NCI-H1105 treated with DMSO at 0.1 percent for 48 hours (cell line): ENCODE measurements at regions not wholly inside any gene's neighbourhood (a gene's known extent, or its start where the extent isn't known, plus 50 kb on each side); places are given as distances from the start of the nearest gene placed in this dataset.
"Not testable (repeated sequence)": the region's sequence is repeated elsewhere in the genome, so short reads cannot be mapped to it uniquely, and the experiment has no call there.

Experiments
- DNase-seq: peaks from one replicate; lab custom pipeline; 2025; lab: John Stamatoyannopoulos, UW

DNA sequence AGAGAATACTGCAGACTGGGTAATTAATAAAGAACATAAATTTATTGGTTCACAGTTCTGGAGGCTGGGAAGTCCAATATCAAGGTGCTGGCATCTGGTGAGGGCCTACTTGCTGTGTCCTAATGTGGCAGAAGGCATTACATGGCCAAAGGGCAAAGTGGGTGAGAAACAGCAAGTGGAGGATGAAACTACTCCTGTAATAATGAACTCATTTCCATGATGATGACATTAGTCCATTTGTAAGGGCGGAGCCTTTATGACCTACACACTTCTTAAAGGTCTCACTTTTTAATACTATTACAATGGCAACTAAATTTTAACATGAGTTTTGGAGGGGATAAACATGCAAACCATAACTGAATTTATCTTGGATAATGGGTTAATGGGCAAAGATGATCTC is 139.6 kb upstream of the SGO1 start:
- no peak for DNase-seq

DNA sequence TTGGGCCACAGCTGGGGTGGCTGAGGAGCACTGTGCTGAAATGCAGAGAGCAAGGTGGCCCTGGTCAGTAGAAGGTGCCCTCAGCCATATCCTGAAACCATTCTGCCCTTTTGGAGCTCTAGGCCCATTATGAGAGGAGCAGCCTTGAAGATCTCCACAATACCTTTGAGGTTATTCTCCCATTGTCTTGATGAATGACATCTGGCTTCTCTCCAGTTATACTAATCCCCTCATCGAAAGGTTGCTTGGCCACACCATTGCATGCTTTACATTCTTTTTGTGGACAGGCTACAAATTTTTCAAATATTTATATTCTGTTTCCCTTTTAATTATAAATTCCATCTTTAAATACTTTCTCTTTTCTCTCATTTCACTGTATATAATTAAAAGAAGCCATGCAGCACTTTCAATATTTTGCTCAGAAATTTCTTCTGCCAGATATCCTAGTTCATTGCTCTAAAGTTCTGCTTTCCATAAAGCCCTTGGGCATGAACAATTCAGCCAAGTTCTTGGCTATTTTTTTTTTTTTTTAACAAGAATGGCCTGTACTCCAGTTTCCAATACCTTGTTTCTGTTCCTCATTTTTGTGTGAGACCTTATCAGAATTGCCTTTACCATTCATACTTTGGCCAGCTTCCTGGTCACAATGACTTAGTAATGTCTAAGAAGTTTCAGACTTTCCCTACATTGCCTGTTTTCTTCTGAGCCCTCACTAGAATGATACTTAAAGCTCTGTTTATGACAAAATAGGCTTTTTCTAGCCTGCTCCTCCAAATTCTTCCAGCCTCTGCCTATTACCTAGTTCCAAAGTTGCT is 138.9 kb upstream of the SGO1 start:
- DNase-seq, result no peak

DNA sequence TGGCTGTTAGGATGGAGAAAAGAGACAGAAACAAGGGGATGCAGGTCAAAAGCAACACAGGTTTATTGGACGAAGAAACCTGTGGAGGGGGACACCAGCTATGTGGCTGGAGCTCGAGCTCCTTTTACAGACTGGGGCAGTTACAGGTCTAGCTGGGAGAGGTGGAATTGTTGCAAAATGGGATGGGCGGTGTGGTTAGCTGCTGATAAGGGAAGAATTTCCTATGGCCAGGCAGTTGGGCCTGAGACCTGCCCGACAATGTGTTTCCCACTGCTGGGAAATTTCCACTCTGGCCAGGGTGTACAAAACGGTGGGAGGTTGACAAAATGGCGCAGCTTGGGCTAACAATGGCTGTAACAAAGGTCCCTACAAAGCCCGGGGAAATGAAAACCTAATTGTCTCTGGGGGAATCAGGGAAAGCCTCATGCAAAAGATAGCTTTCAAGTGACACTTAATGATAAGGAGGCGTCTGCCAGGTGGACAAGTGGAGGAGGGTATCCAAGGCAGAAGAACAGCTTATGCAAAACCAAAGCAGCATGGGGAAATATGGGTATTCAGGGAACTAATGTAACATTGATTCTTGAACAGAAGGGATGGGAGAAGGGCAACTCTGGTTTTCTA is 137.4 kb upstream of the SGO1 start:
- DNase-seq, result no peak

DNA sequence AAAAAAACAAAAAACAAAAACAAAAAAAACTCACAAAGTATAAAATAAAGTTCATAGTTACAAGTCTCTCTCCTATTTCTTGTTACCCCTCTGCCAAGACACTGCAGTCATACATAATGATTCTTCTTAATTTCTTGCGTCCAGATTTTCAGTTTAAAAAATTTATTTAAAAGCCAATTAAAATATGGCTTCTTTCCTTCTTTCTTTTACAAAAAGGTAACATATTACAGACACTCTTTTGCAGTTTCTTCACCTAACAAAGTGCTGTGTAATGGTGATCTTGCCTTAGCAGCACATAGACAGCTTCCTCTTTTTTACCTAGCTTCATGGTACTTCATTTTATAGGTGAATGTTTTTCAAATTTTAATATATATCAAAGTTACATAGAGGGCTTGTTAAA is 136.1 kb upstream of the SGO1 start:
- DNase-seq, result no peak

DNA sequence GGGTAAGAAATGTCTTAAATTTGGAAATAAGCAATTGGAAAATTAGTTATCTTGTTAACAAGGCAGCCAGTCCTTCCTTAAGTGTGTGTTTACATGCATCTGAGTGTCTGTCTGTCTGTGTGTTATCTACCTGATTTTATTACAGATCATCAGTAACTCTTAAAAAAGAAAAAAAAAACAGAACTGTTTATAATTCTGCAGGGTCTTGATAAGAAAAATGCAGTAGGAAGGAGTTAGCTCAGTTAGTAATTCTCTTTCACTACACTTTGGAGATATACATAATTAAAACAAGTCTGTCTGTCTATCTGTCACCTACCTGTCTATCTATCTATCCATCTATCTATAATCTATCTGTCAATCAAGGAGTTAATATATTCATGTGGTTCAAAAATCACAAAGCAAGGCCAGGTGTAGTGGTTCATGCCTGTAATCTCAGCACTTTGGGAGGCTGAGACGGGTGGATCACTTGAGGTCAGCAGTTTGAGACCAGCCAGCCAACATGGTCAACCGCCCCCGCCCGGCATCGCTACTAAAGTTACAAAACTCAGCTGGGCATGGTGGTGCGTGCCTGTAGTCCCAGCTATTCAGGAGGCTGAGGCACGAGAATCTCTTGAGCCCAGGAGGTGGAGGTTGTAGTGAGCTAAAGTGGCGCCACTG is 135.5 kb upstream of the SGO1 start:
- no peak for DNase-seq

DNA sequence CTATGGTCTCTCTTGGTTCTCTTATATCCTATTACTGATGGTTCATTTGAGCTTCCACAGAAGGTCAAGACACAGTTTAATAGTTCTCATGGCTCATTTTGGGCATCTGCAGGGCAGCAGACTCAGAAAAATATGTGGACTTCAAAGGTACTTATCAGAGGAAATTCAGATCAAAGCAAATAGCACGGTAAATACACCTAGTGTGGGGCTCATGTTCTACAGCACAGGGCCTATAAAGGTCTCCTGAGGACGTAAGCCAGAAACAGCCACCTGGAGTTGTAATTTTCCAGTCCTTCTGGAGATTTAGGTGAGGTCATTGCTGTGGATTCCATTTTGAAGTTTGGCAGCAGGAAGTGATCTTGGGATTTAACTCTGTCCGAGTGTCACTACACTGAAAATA is 134.5 kb upstream of the SGO1 start:
- DNase-seq, result no peak

DNA sequence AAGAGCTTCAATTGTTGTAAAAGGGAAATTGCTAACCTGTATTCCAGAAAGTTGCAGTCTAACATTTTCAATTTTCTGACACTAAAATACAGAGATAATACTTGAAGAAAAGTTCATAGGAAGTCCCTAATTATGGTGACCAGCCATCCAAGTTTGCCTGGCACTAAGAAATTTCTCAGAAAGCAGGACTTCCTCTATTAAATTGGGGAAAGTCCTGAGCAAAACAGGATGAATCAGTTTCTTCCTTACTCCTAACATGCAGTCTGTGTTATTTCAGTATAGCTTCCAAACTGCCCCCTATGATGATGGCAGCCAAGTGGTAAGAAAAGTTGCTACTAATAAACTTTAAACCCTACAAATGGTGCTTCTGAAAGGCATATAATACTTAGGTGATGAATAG is 133.5 kb upstream of the SGO1 start:
- no peak for DNase-seq

DNA sequence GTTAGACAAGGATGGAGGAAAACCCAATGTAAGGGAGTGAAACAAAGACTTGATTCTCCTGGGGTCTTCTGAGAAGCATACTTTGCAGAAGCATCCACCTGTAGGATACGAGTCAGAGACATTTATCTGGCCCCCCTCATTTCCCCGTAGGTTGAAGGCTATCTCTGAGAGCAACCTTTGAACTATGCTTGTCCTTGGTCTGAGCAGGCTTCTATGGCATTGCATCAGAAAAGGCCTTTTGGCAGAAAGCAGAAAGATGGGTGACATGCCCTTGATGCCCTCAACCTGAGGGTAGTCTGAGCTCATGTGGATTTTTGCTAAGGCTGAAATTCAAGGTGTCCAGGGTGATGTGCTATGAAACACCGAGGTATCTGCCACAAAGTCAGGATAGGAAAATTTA is 131.6 kb upstream of the SGO1 start:
- no peak for DNase-seq

DNA sequence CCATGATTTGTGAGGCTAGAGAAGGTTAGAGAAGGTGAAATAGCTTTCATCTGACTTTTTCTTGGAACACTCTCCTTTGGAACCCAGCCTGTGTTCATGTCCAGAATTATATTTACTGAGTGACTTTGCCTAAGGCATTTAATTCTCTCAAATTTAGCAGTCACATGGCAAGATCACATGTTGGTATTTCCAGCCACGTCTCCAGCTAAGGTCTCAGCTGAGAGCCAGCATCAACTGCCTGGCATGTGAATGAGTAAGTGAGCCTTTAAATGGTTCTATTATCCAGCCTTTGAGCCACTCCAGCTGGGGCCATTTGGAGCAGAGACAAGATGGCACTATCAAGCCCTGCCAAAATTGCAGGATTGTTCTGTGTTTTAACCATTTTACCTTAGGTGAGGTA is 130.2 kb upstream of the SGO1 start:
- no peak for DNase-seq

DNA sequence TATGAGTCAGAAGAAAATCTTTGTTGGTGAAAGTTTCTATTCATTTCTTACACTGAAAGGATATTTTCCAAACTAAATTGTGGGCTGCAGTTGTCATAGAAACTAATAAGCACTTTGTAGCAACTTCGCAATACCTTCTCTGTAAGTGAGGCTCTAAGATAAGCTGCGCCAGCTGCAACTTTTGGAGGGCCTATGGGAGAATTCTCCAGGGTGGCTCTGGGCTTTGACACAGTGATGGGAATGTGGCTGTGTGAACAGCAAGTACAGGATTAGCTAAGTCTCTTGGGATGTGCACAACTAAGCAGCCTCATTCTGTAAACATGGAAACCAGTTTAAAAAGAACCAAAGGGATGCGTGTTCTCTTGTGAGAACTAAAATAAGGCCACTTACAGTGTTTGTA is 124.6 kb upstream of the SGO1 start:
- DNase-seq, result no peak

DNA sequence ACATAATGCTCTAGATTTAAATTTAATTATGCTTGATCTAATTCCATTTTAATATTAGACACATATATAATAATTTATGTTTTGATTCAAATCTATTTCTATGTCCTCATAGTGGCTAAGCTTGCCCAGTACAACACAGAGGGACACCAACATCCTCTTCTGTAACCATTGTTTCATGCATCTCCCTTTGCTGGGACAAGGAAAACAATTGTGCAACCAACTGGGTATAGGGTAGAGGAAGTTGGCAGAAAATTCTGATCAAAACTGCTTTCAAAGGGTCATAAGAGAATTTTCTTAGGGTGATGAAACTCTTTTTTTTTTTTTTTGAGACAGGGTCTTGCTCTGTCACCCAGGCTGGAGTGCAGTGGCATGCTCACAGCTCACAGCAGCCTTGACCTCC is 121.4 kb upstream of the SGO1 start:
- DNase-seq, result no peak

DNA sequence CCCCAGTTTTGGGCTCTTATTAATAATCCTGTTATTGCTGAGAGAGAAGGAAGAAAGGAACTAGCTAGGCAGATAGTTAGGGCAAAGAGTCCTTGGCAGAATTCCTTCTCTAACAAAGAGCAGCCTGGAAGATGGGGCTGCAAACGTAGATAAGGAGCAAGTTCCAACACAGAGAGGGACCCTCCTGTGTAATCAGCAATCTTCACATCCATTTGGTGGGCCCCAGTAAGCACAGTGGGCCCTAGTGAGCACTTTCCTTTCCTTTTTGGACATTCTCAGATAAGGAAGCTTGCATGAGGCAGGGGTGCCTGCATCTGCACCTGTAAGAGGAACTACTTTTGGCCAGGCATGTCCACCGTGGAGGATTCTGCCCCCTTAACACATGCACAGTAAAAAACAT is 119.6 kb upstream of the SGO1 start:
- DNase-seq, result no peak

DNA sequence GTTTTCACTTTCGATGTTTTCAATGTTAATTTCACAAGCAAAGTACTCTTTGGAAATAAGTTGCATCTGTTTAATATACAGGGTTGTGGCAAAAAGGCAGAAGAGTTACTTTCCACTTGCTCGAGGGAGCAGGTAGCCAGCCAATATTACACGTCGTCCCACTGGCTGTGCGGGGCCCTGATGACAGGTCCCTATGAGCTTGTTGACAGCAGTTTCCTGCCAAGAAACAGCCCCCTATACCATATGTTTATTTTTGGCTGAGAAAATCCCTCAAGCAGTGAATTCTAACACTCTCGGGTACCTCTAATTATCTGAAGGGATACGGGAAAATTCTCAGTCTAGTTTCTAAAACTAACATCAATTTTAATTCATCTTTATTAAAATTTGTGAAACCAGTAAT is 116.8 kb upstream of the SGO1 start:
- DNase-seq, result no peak

DNA sequence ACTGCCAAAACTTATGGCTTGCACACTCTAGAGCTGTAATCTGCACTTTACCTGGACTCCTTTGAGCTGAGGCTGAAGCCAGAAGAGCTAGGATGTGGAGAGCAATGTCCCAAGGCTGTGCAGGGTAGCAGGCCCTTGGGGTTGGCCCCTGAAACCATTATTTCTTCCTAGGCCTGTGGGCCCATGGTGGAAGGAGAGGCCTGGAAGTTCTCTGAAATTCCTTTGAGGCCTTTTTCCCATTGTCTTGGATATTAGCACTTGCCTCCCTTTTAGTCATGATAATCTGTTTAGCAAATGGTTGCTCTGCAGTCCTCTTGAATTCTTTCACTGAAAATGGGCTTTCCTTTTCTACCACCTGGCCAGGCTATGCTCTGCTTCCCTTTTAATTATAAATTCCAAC is 102.0 kb upstream of the SGO1 start:
- DNase-seq, result no peak

DNA sequence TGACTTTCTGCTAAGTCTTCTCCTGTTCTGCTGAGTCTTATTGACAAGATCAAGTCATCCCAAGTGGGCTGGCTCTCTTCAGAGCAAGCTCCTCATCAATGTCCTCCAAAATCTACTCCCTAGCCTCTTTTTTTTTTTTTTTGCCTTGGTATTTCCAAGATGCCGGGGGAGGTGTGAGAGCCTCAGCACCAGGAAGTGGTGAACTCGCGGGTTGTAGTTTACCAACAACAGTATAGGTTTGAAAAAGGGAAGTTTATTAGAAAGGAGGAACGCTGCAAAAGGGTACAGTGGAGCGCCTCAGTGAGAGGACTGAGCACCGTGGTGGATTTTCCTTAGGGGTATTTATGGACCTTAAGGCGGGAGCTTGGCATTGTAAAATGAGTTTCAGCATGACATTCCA is 94.3 kb upstream of the SGO1 start:
- DNase-seq, result no peak

DNA sequence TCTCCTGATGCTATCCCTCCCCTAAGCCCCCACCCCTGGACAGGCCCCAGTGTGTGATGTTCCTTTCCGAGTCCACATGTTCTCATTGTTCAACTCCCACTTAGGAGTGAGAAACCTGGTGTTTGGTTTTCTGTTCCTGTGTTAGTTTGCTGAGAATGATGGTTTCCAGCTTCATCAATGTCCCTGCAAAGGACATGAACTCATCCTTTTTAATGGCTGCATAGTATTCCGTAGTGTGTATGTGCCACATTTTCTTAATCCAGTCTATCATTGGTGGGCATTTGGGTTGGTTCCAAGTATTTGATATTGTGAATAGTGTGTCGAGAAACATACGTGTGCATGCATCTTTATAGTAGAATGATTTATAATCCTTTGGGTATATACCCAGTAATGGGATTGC is 80.0 kb upstream of the SGO1 start:
- not testable (repeated sequence) for DNase-seq

DNA sequence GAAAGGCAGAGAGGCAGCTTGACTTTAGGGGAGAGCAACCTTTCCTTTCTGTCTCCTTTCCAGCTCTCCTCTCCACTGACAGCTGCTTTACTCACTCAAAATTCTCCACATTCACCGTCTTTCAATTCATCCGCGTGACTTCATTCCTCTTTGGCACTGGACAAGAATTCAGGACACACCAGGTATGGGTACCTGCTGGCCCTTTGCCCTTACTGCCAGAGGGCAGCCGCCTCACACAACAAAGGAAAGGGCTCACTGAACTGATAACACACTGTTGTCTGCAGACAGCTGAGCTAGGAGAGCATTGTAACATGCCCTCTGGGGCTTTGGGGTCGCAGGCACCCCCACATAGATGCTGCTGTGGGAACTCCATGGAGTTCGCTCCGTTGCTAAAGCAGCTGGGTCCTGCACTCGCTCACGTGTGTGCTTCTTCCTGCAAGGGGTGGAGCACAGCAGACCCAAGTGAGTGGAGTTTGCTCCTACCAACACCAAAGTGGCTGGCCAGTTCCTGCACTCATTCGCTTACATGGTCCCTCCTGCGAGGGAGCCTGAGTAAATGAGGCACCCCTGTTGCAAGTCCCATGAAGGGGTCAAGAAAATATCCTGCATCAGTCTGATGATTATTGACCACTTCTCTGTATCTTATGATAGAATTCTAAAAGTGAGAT is 79.0 kb upstream of the SGO1 start:
- no peak for DNase-seq

DNA sequence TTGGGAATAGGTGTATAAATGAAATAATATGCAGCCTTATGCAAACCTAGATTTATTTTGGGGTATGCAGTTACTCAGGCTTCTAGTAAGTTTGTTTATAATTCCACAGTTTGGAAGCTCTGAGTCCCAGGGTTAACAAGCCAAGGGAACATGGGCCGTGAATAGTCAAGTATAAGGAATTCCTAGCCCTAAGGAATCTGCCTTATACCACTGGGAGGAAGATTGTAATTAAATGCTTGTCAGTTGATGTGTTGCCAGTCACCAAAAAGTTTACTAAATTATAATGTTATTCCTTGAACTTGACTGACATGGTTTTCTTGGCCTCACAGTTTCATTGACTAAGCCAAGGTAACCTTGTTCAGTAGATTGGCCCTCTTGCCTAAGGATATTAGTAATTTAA is 72.4 kb upstream of the SGO1 start:
- no peak for DNase-seq

DNA sequence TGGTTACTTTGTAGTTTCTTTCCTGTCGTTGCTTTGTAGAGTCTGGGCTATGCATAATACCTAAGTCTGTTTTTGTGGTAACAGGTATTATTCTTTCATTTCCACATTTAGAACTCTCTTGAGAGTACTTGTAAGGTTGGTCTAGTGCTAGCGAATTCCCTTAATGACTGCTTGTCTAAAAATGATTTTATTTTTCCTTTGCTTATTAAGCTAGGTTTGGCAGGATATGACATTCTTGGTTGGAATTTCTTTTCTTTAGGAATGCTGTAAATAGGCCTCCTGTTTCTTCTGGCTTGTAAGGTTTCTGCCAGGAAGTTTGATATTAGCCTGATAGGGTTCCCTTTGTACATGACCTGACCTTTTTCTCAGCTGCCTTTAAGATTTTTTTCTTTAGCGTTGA is 70.1 kb upstream of the SGO1 start:
- DNase-seq, result no peak

DNA sequence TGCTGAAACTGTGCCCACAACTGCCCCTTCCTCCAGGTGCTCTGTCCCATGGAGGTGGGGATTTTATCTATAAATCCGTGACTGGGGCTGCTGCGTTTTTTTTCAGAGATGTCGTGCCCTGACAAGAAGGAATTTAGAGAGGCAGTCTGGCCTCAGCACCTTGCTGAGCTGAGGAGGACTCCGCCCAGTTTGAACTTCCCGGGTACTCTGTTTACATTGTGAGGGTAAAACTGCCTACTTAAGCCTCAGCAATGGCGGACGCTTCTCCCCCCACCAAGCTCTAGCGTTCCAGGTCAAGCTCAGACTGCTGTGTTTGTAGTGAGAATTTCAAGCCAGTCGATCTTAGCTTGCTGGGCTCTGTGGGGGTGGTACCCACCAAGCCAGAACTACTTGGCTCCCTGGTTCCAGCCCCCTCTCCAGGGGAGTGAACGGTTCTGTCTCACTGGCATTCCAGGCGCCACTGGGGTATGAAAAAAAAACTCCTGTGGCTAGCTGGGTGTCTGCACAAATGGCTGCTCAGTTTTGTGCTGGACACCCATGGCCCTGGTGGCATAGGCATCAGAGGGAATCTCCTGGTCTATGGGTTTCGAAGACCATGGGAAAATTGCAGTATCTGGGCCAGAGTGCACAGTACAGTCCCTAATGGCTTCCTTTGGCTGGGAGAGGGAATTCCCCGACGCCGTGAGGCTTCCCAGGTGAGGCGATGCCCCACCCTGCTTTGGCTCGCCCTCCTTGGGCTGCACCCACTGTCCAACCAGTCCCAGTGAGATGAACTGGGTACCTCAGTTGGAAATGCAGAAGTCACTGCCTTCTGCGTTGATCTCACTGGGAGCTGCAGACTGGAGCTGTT is 68.5 kb upstream of the SGO1 start:
- no peak for DNase-seq

DNA sequence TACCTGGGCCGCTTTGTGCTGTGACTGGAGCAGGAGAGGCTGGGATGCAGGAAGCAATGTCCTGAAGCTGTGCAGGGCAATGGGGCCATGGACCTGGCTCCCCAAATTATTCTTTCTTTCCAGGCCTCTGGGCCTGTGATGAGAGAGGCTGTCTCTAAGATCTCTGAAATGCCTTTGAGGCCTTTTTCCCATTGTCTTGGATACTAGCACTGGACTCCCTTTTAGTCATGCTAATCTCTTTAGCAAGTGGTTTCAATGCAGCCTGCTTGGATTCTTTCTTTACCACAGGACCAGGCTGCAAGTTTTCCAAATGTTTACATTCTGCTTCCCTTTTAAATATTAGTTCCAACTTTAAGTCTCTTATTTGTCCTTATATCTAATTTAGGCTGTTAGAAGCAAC is 64.8 kb upstream of the SGO1 start:
- no peak for DNase-seq

DNA sequence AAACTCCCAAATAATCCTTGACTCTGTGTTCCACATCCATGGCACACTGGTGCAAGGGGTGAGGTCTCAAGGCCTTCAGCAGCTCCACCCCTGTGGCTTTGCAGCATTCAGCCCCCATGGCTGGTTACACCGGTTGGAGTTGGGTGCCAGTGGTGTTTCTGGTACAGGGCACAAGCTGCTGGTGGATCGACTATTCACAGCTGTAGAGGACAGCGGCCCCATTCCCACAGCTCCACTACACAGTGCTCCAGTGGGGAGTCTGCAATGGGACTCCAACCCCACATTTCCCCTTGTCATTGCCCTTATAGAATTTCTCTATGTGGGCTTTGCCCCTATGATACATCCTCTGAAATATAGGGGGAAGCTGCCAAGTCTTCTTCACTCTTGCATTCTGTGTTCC is 64.3 kb upstream of the SGO1 start:
- no peak for DNase-seq
